Activated T-cell treated with anti-CD3 and anti-CD28 coated beads, Interleukin-2, amount 50 U/mL, for 72 hours (primary cell): ENCODE measurements at regions not wholly inside any gene's neighbourhood (a gene's known extent, or its start where the extent isn't known, plus 50 kb on each side); places are given as distances from the start of the nearest gene placed in this dataset.

Experiments
- ATAC-seq, 2 donors: fragments of 150-1000 bp; cut with Tn5 transposase; replicated peaks in 1 of 2; 2 replicates each; pipeline ENCODE4 v1.10.0; 2021; ENCODE audit warnings: moderate library complexity in 2 of 2, mild to moderate bottlenecking in 1 of 2
- DNase-seq, 2 donors: peaks; one replicate each; pipeline ENCODE4 v3.0.0; 2021 to 2022; ENCODE audit warnings: mixed read lengths in 1 of 2
- H3K27ac Mint-ChIP-seq: one replicate; pipeline ENCODE4 v1.8.0; 2022; ENCODE audit warnings: mild to moderate bottlenecking, moderate library complexity, mixed read lengths
- H3K27me3 Mint-ChIP-seq: one replicate; pipeline ENCODE4 v1.8.0; 2022; ENCODE audit warnings: low read depth, mixed read lengths
- H3K36me3 Mint-ChIP-seq, 2 donors: one replicate each; pipeline ENCODE4 v1.8.0; 2022; ENCODE audit warnings: mixed read lengths in 2 of 2, mild to moderate bottlenecking in 1 of 2; ENCODE audit not compliant: insufficient read depth in 2 of 2
- H3K4me1 Mint-ChIP-seq: one replicate; pipeline ENCODE4 v1.8.0; 2022; ENCODE audit warnings: low read depth, mixed read lengths
- H3K4me3 Mint-ChIP-seq, 2 donors: one replicate each; pipeline ENCODE4 v1.8.0; 2022; ENCODE audit warnings: mild to moderate bottlenecking in 2 of 2, mixed read lengths in 2 of 2, moderate library complexity in 2 of 2
- H3K9me3 Mint-ChIP-seq, 2 donors: one replicate each; pipeline ENCODE4 v1.8.0; 2022; ENCODE audit warnings: mixed read lengths in 2 of 2

GRCh38 chr2:57843158-57843557 is 203.4 kb upstream of the VRK2 start:
- Mint-ChIP-seq H3K4me1 (no peaks in the 10 kb centered on the region), H3K9me3 (peaks cover 2 to 5% of the 10 kb centered on the region in 2 donors), H3K27ac (no peak overlapping the region), H3K36me3 (peaks cover 0 to 3% of the 10 kb centered on the region in 2 donors), H3K27me3 (peaks cover 9% of the 10 kb centered on the region), H3K4me3 (no peak overlapping the region)
- no peak for DNase-seq
- no peak for ATAC-seq

- H3K27ac Mint-ChIP-seq = no peak overlapping the region
- H3K4me3 Mint-ChIP-seq = no peak overlapping the region
- no peaks in the 10 kb centered on the region for H3K27me3 Mint-ChIP-seq
- H3K9me3 Mint-ChIP-seq = peaks cover 2 to 5% of the 10 kb centered on the region in 2 donors
- DNase-seq (no peak), ATAC-seq (no peak)
- H3K36me3 Mint-ChIP-seq = peaks cover 0 to 3% of the 10 kb centered on the region in 2 donors
- H3K4me1 Mint-ChIP-seq = no peaks in the 10 kb centered on the region
Observed at GRCh38 chr2:57848723-57849122, 197.9 kb upstream of the VRK2 start.

DNA sequence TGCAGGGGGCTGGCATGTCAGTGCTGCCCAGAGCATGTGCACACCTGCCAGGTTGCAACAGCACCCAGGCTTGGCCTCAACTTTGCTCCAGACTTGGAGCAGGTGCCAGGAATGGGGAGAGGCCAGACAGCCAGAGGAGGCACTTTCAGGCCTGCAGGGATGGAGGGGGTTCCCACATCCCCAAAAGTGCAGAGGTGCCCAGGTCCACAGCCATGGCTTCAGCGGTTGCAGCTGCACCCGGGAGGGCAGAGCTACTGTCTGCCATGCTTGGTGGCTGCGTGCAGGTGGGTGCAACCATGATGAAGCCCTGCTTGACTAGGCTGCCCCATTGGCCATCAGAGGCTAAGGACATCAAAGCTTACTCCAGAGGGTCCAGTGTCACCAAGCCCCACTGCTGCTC is 196.8 kb upstream of the VRK2 start:
- Mint-ChIP-seq H3K4me1 (no peaks in the 10 kb centered on the region), H3K27me3 (no peaks in the 10 kb centered on the region), H3K4me3 (no peak overlapping the region), H3K9me3 (peaks cover 2 to 5% of the 10 kb centered on the region in 2 donors), H3K27ac (no peak overlapping the region), H3K36me3 (peaks cover 0 to 3% of the 10 kb centered on the region in 2 donors)
- ATAC-seq (no peak), DNase-seq (no peak)

- Mint-ChIP-seq H3K4me3 (no peak overlapping the region), H3K9me3 (peaks cover 2 to 5% of the 10 kb centered on the region in 2 donors), H3K36me3 (peaks cover 0 to 3% of the 10 kb centered on the region in 2 donors), H3K27me3 (no peaks in the 10 kb centered on the region), H3K4me1 (no peaks in the 10 kb centered on the region), H3K27ac (no peak overlapping the region)
- ATAC-seq (no peak), DNase-seq (no peak)
Observed at GRCh38 chr2:57850415-57851130, 196.0 kb upstream of the VRK2 start.

GRCh38 chr2:57855212-57855611 is 191.4 kb upstream of the VRK2 start:
- Mint-ChIP-seq H3K9me3 (no peaks in the 10 kb centered on the region), H3K4me3 (no peak overlapping the region), H3K4me1 (no peaks in the 10 kb centered on the region), H3K27me3 (no peaks in the 10 kb centered on the region), H3K36me3 (no peaks in the 10 kb centered on the region), H3K27ac (no peak overlapping the region)
- ATAC-seq (no peak), DNase-seq (no peak)

- no peaks in the 10 kb centered on the region for H3K9me3 Mint-ChIP-seq
Observed at GRCh38 chr2:57859755-57860154, 186.9 kb upstream of the VRK2 start.

DNA sequence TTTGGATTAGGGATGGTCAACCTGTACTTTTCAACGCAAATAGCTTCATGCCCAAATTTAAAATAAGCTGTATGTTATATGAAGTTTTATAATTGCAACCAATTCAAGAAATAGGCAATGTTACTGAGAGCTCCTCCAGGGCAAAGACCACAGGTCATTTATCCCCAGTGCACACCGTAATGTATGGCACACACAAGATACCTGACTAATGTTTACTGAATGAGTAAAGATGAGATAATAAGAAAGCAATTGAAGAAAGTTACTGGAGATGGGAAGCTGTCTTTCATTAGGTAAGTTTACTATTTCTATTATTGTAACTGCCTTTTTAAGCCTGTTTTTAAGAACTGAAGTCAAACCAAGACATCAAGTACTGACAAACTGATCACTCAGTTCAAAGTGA is 184.5 kb upstream of the VRK2 start:
- Mint-ChIP-seq H3K4me3 (no peak overlapping the region), H3K27me3 (no peaks in the 10 kb centered on the region), H3K9me3 (no peaks in the 10 kb centered on the region), H3K36me3 (no peaks in the 10 kb centered on the region), H3K4me1 (no peaks in the 10 kb centered on the region), H3K27ac (no peak overlapping the region)
- no peak for ATAC-seq
- DNase-seq = no peak

More at GRCh38 chr2:57859755-57860154, 186.9 kb upstream of the VRK2 start:
- DNase-seq = no peak
- H3K36me3 Mint-ChIP-seq = no peaks in the 10 kb centered on the region
- no peaks in the 10 kb centered on the region for H3K27me3 Mint-ChIP-seq
- ATAC-seq = no peak
- no peak overlapping the region for H3K4me3 Mint-ChIP-seq
- no peaks in the 10 kb centered on the region for H3K4me1 Mint-ChIP-seq
- H3K27ac Mint-ChIP-seq = no peak overlapping the region

DNA sequence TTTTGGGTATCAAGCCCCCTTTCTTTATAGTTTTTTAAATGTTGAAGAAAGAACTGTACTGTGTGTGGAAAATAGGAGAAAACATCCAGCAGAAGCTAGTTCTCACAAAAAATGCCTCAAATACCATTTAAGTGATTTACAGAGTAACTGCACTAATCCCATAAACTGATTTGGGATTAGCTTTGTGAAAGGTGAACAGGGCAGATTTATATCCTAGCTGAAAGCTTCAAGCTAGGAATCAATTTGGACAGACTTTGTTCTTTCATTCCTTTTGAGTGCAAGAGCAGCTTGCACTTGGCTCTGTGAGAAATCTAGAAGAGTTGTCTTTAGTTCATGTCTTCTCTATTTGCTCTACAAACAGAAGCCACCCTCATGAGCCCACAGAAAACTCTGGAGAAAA is 183.9 kb upstream of the VRK2 start:
- Mint-ChIP-seq H3K27me3 (no peaks in the 10 kb centered on the region), H3K27ac (no peak overlapping the region), H3K36me3 (no peaks in the 10 kb centered on the region), H3K4me1 (no peaks in the 10 kb centered on the region), H3K9me3 (no peaks in the 10 kb centered on the region), H3K4me3 (no peak overlapping the region)
- DNase-seq (no peak), ATAC-seq (no peak)

DNA sequence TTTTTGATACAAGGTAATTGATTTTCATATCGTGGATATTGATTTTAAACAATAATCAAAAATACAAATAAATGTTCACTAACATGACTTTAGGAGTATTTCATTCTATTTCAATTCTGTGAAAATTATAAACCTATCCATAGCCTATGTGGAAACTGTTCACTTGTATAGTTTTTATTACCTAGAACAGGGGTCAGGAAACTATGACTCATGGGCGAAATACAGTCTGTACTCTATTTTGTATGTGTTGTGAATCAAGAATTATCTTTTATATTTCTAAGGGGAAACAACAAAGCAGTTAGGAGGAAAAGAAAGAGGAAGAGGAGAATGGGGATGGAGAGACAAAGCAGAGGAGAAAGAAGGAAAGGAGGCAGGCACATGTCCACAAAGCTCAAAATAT is 181.7 kb upstream of the VRK2 start:
- Mint-ChIP-seq H3K27ac (no peak overlapping the region), H3K27me3 (no peaks in the 10 kb centered on the region), H3K4me1 (no peaks in the 10 kb centered on the region), H3K9me3 (no peaks in the 10 kb centered on the region), H3K36me3 (no peaks in the 10 kb centered on the region), H3K4me3 (no peak overlapping the region)
- ATAC-seq (no peak), DNase-seq (no peak)

GRCh38 chr2:57867730-57868129 is 178.9 kb upstream of the VRK2 start:
- Mint-ChIP-seq H3K27me3 (no peaks in the 10 kb centered on the region), H3K4me3 (no peak overlapping the region), H3K4me1 (no peaks in the 10 kb centered on the region), H3K36me3 (no peaks in the 10 kb centered on the region), H3K9me3 (no peaks in the 10 kb centered on the region), H3K27ac (no peak overlapping the region)
- no peak for DNase-seq
- ATAC-seq = no peak

DNA sequence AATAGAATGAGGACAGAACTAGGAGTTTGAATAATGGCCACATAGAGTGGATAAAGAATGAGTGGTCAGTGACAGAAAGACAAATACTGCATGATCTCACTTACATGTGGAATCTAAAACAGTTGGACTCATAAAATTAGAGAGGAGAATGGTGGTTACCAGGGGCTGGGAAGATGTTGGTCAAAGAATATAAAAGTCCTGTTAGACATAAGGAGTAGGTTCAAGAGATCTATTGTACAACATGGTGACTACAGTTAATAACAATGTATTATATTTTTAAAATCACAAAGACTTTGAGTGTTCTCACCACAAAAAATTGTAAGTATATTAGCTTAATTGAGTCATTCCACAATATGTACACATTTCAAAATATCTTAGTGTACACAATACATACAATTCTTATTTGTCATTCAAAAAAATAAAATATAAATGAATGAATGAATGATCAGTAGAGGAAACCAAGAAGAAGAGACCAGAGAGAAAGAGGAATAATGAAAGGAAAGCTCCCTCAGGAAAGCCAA is 177.9 kb upstream of the VRK2 start:
- no peaks in the 10 kb centered on the region for H3K36me3 Mint-ChIP-seq
- ATAC-seq = no peak
- no peaks in the 10 kb centered on the region for H3K4me1 Mint-ChIP-seq
- H3K27ac Mint-ChIP-seq = no peak overlapping the region
- no peak overlapping the region for H3K4me3 Mint-ChIP-seq
- H3K9me3 Mint-ChIP-seq = no peaks in the 10 kb centered on the region
- no peaks in the 10 kb centered on the region for H3K27me3 Mint-ChIP-seq
- DNase-seq = no peak

- H3K36me3 Mint-ChIP-seq = no peaks in the 10 kb centered on the region
- H3K4me1 Mint-ChIP-seq = no peaks in the 10 kb centered on the region
- no peak overlapping the region for H3K4me3 Mint-ChIP-seq
- no peak for DNase-seq
- no peak overlapping the region for H3K27ac Mint-ChIP-seq
- no peak for ATAC-seq
- no peaks in the 10 kb centered on the region for H3K27me3 Mint-ChIP-seq
- no peaks in the 10 kb centered on the region for H3K9me3 Mint-ChIP-seq
Observed at GRCh38 chr2:57869758-57870344, 176.8 kb upstream of the VRK2 start.

DNA sequence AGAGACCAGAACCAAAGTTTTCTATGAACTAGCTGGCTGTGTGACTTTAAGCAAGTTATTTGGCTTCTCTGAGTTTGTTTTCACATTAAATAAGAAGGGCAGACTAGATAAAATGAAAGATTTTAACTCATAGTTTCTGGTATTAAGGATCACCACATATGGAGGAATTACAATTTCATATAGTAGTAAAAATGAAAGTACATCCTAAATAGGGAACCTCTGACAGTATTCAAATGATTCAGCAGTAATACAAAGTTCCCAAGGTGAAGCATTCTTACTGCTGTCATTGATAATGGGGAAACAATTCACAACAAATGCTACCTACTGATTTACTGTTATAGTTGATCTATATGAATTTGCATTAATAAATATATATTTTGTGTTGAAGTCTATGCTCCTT is 170.3 kb upstream of the VRK2 start:
- ATAC-seq (no peak), DNase-seq (no peak)
- Mint-ChIP-seq H3K9me3 (no peaks in the 10 kb centered on the region), H3K4me3 (no peak overlapping the region), H3K4me1 (no peaks in the 10 kb centered on the region), H3K27me3 (no peaks in the 10 kb centered on the region), H3K27ac (no peak overlapping the region), H3K36me3 (no peaks in the 10 kb centered on the region)

DNA sequence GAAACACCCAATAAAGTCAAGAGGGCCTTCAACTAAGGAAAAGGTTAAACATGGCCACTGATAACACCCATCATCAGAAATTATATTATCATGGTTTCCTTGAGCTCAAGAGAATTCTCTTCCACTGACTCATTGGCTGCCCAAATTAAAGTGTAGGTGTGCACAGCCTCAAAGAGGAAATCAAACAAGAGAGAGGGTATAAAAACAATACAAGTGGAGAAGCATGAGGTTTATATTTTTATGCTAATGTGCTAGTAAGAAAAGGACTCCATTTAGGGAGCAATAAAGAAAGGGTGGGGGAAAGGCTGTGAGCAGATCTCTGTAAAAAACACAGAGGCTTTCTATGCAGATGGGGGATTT is 168.8 kb upstream of the VRK2 start:
- H3K4me1 Mint-ChIP-seq = no peaks in the 10 kb centered on the region
- DNase-seq = no peak
- ATAC-seq = no peak
- H3K9me3 Mint-ChIP-seq = no peaks in the 10 kb centered on the region
- no peak overlapping the region for H3K27ac Mint-ChIP-seq
- H3K4me3 Mint-ChIP-seq = no peak overlapping the region
- H3K27me3 Mint-ChIP-seq = no peaks in the 10 kb centered on the region
- no peaks in the 10 kb centered on the region for H3K36me3 Mint-ChIP-seq
